Hepatocyte (in vitro differentiated cells): ENCODE measurements at regions not wholly inside any gene's neighbourhood (a gene's known extent, or its start where the extent isn't known, plus 50 kb on each side); places are given as distances from the start of the nearest gene placed in this dataset.
A peak's percentile ranks its signal among the peaks of the same experiment; 100 is the strongest.
"Not testable (repeated sequence)": the region's sequence is repeated elsewhere in the genome, so short reads cannot be mapped to it uniquely, and the experiment has no call there.

ENCODE experiments used
- DNase-seq: peaks from one replicate; pipeline ENCODE4 v3.0.0-alpha.2; 2016; ENCODE audit warnings: low spot score
- H2AFZ ChIP-seq: fragments of 200-600 bp; sonication (generic); 2 replicates; pipeline ENCODE4 v1.6.0; 2016; ENCODE audit warnings: antibody characterized with exemption, mild to moderate bottlenecking
- H3K27ac ChIP-seq: fragments of 200-600 bp; sonication (generic); 2 replicates; pipeline ENCODE4 v1.5.1; 2016; ENCODE audit warnings: mild to moderate bottlenecking
- H3K27me3 ChIP-seq: fragments of 200-600 bp; sonication (generic); 2 replicates; pipeline ENCODE4 v1.6.1; 2016
- H3K36me3 ChIP-seq: fragments of 200-600 bp; sonication (generic); replicated peaks from 2 replicates; pipeline ENCODE4 v1.5.1; 2016; ENCODE audit warnings: low read depth; ENCODE audit not compliant: insufficient read depth
- H3K4me1 ChIP-seq: fragments of 200-600 bp; sonication (generic); 2 replicates; pipeline ENCODE4 v1.5.1; 2016; ENCODE audit warnings: mild to moderate bottlenecking, moderate library complexity; ENCODE audit not compliant: insufficient read depth
- H3K4me2 ChIP-seq: fragments of 200-600 bp; sonication (generic); 2 replicates; pipeline ENCODE4 v1.6.0; 2016
- H3K4me3 ChIP-seq: fragments of 200-600 bp; sonication (generic); 2 replicates; pipeline ENCODE4 v1.5.1; 2016; ENCODE audit warnings: mild to moderate bottlenecking
- H3K79me2 ChIP-seq: fragments of 200-600 bp; sonication (generic); 2 replicates; pipeline ENCODE4 v1.6.0; 2017; ENCODE audit warnings: mild to moderate bottlenecking
- H3K9me2 ChIP-seq: fragments of 200-600 bp; sonication (generic); replicated peaks from 2 replicates; pipeline ENCODE4 v1.6.0; 2017; ENCODE audit warnings: mild to moderate bottlenecking; ENCODE audit not compliant: insufficient read depth
- H3K9me3 ChIP-seq: fragments of 200-600 bp; sonication (generic); 2 replicates; pipeline ENCODE4 v1.5.1; 2016; ENCODE audit warnings: low read depth, mild to moderate bottlenecking
- H4K20me1 ChIP-seq: fragments of 200-600 bp; sonication (generic); 2 replicates; pipeline ENCODE4 v1.6.0; 2016; ENCODE audit warnings: mild to moderate bottlenecking; ENCODE audit not compliant: insufficient read depth, poor library complexity, severe bottlenecking
- CTCF ChIP-seq: fragments of 200-600 bp; sonication (generic); IDR thresholded peaks from 2 replicates; pipeline ENCODE4 v1.5.1; 2016; ENCODE audit warnings: antibody characterized with exemption, mild to moderate bottlenecking; ENCODE audit not compliant: poor library complexity
- EZH2 ChIP-seq: fragments of 200-600 bp; sonication (generic); IDR thresholded peaks from 2 replicates; pipeline ENCODE4 v1.6.1; 2016; ENCODE audit warnings: antibody characterized with exemption, mild to moderate bottlenecking, borderline replicate concordance
- EZH2phosphoT487 ChIP-seq: fragments of 200-600 bp; sonication (generic); IDR thresholded peaks from one replicate; pipeline ENCODE4 v1.6.1; 2018; ENCODE audit warnings: antibody characterized with exemption, mild to moderate bottlenecking, low read depth, moderate library complexity; ENCODE audit not compliant: unreplicated experiment, severe bottlenecking
- WGBS: methylation state at CpG from one replicate; pipeline ENCODE4 v1.1.6; 2016; ENCODE audit warnings: low lambda C conversion rate; ENCODE audit errors: missing lambda C conversion rate; 5-methylcytosine and 5-hydroxymethylcytosine counted together

GRCh38 chr2:156779416-156780120 is 343.4 kb downstream of the GPD2 start:
- peaks cover 12% of the 10 kb centered on the region for H3K4me1 ChIP-seq
- DNase-seq: peak; percentile 59
- no peaks in the 10 kb centered on the region for H3K79me2 ChIP-seq
- H3K4me3 ChIP-seq: no peak overlapping the region
- no peaks in the 10 kb centered on the region for H3K27me3 ChIP-seq
- no peak overlapping the region for H2AFZ ChIP-seq
- no peaks in the 10 kb centered on the region for H3K36me3 ChIP-seq
- no peak for TF ChIP-seq CTCF
- no peak for TF ChIP-seq EZH2
- TF ChIP-seq EZH2phosphoT487: no peak
- H3K27ac ChIP-seq: peak overlapping the region; percentile 56
- peak overlapping the region; percentile 50 for H3K4me2 ChIP-seq
- no peaks in the 10 kb centered on the region for H4K20me1 ChIP-seq
- WGBS: 54% methylated on average over 2 of the region's 2 CpGs
- H3K9me3 ChIP-seq: no peaks in the 10 kb centered on the region
- H3K9me2 ChIP-seq: no peaks in the 10 kb centered on the region

- H3K27me3 ChIP-seq, H3K27ac ChIP-seq, H3K4me3 ChIP-seq, H4K20me1 ChIP-seq, H3K9me3 ChIP-seq, H3K4me2 ChIP-seq, DNase-seq, H3K79me2 ChIP-seq, H3K9me2 ChIP-seq, H3K36me3 ChIP-seq, H2AFZ ChIP-seq: not testable (repeated sequence)
- TF ChIP-seq EZH2phosphoT487: peak; percentile 83
- peaks cover 12% of the 10 kb centered on the region for H3K4me1 ChIP-seq
- 23% methylated on average over 2 of the region's 2 CpGs for WGBS
These were observed 345.5 kb downstream of the GPD2 start for GRCh38 chr2:156781677-156782076.

- no peaks in the 10 kb centered on the region for H3K9me2 ChIP-seq
- peak overlapping the region; percentile 16 for H3K4me2 ChIP-seq
- no peaks in the 10 kb centered on the region for H4K20me1 ChIP-seq
- no peak for DNase-seq
- H3K4me3 ChIP-seq: no peak overlapping the region
- H3K27me3 ChIP-seq: no peaks in the 10 kb centered on the region
- TF ChIP-seq CTCF: no peak
- TF ChIP-seq EZH2phosphoT487: no peak
- TF ChIP-seq EZH2: no peak
- WGBS: 41% methylated on average over 6 of the region's 6 CpGs
- H3K27ac ChIP-seq: peak overlapping the region; percentile 5
- no peak overlapping the region for H2AFZ ChIP-seq
- no peaks in the 10 kb centered on the region for H3K9me3 ChIP-seq
- H3K4me1 ChIP-seq: peaks cover 12% of the 10 kb centered on the region
- no peaks in the 10 kb centered on the region for H3K79me2 ChIP-seq
- H3K36me3 ChIP-seq: no peaks in the 10 kb centered on the region
These were observed 348.0 kb downstream of the GPD2 start for GRCh38 chr2:156784020-156784701.

GRCh38 chr2:156787517-156787916 is 351.3 kb downstream of the GPD2 start:
- TF ChIP-seq CTCF (no peak), EZH2phosphoT487 (no peak), EZH2 (no peak)
- H3K4me1 ChIP-seq: peaks cover 9% of the 10 kb centered on the region
- no peak overlapping the region for H3K4me2 ChIP-seq
- no peaks in the 10 kb centered on the region for H3K79me2 ChIP-seq
- no peak for DNase-seq
- H3K9me2 ChIP-seq: no peaks in the 10 kb centered on the region
- no peak overlapping the region for H3K4me3 ChIP-seq
- H4K20me1 ChIP-seq: no peaks in the 10 kb centered on the region
- no peaks in the 10 kb centered on the region for H3K27me3 ChIP-seq
- H3K9me3 ChIP-seq: no peaks in the 10 kb centered on the region
- no peak overlapping the region for H3K27ac ChIP-seq
- no peaks in the 10 kb centered on the region for H3K36me3 ChIP-seq
- WGBS: 90% methylated on average over 2 of the region's 2 CpGs
- H2AFZ ChIP-seq: no peak overlapping the region
